ENCODE measurements at regions not wholly inside any gene's neighbourhood (a gene's known extent, or its start where the extent isn't known, plus 50 kb on each side); places are given as distances from the start of the nearest gene placed in this dataset.

DNA sequence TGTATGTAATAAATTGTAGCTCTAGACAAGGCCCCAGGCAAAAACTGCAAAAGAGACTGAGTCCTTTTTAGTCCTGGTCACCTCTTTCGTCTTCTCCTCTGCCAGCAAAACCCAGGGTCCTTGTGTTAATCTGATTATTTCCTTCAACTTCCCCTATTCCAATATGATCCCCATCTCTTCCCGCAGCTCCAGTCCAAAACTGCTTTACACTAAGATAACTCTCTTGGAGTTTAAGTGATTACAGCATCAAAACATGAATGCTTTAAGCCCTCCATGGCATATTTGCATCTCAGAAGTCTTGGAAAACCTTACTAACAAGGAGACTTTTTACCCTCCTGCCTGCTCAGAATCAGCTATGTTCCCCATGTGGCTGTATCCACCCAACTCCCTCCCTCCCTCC is 59.3 kb downstream of the MAGEA1 start:
- H3K27me3 Mint-ChIP-seq (ENCODE audit: low read depth): peaks cover 15% of the 10 kb centered on the region
- no peaks in the 10 kb centered on the region for H3K4me1 Mint-ChIP-seq (ENCODE audit: low read depth)

More for the DNA sequence above, 59.3 kb downstream of the MAGEA1 start:
- peaks cover 12% of the 10 kb centered on the region for H3K9me3 Mint-ChIP-seq (ENCODE audit: low read depth)
- H3K27ac Mint-ChIP-seq (ENCODE audit: unreplicated experiment): no peak overlapping the region
- no peak overlapping the region for H3K4me3 Mint-ChIP-seq (ENCODE audit: unreplicated experiment)
- H3K36me3 Mint-ChIP-seq (ENCODE audit: low read depth): no peaks in the 10 kb centered on the region
- TF ChIP-seq, protein P1, sequence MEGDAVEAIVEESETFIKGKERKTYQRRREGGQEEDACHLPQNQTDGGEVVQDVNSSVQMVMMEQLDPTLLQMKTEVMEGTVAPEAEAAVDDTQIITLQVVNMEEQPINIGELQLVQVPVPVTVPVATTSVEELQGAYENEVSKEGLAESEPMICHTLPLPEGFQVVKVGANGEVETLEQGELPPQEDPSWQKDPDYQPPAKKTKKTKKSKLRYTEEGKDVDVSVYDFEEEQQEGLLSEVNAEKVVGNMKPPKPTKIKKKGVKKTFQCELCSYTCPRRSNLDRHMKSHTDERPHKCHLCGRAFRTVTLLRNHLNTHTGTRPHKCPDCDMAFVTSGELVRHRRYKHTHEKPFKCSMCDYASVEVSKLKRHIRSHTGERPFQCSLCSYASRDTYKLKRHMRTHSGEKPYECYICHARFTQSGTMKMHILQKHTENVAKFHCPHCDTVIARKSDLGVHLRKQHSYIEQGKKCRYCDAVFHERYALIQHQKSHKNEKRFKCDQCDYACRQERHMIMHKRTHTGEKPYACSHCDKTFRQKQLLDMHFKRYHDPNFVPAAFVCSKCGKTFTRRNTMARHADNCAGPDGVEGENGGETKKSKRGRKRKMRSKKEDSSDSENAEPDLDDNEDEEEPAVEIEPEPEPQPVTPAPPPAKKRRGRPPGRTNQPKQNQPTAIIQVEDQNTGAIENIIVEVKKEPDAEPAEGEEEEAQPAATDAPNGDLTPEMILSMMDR (IDR thresholded peaks at IDR 0.05): no peak
- DNase-seq (ENCODE audit: low spot score): no peak

Data from chondrocyte (in vitro differentiated cells).